K562 (cell line): ENCODE measurements at regions not wholly inside any gene's neighbourhood (a gene's known extent, or its start where the extent isn't known, plus 50 kb on each side); places are given as distances from the start of the nearest gene placed in this dataset.
A peak's percentile ranks its signal among the peaks of the same experiment; 100 is the strongest.

Source experiments
- ATAC-seq: fragments of 200-7000 bp; cut with Tn5 transposase; 3 replicates; pipeline ENCODE4 v1.9.1; 2020; ENCODE audit warnings: moderate library complexity
- BruUV-seq: library from RNA; stranded (reverse); fragments of 400-500 nt; replicated peaks from 2 replicates; lab custom pipeline; 2021; lab: Mats Ljungman, UMichigan
- CTCF ChIA-PET: fragments of 300-600 bp; formaldehyde crosslinking; extraction: SDS; loops from one replicate; lab custom pipeline; 2021; ENCODE audit warnings: low intra/inter-chr PET ratio; lab: Yijun Ruan, JAX
- POLR2A ChIA-PET: fragments of 300-600, 350-650 bp; sonication (Branson Sonifier 250); formaldehyde crosslinking; extraction: SDS; loops from one replicate; lab custom pipeline; 2021; ENCODE audit warnings: antibody characterized with exemption, inconsistent platforms; lab: Yijun Ruan, JAX
- DNase-seq, 4 experiments: peaks; one replicate each; pipeline versions ENCODE4 v3.0.0 to v3.0.0-alpha.2; 2011 to 2018; ENCODE audit warnings: low spot score in 3 of 4, mixed read lengths in 3 of 4; ENCODE audit errors: extremely low read depth in 1 of 4
- FAIRE-seq: peaks from 2 replicates; lab custom pipeline; 2011; peaks lifted over from hg19 to GRCh38; lab: Jason Lieb, UNC
- H2AFZ ChIP-seq: 2 replicates; pipeline ENCODE4 v1.6.0; 2011; ENCODE audit warnings: low read depth, low read length, control low read depth, inconsistent platforms
- H3K27ac ChIP-seq: fragments of 200-600 bp; 3 replicates; pipeline ENCODE4 v1.8.0; 2011; ENCODE audit warnings: low read depth, mild to moderate bottlenecking, control low read depth, inconsistent platforms, low read length, moderate library complexity, mixed read lengths; ENCODE audit errors: extremely low read depth
- H3K27me3 ChIP-seq, 2 experiments: fragments of 300-600 bp in 1 of 2; 2 replicates in 1 of 2; 3 replicates in 1 of 2; pipeline versions ENCODE4 v1.6.0 to v1.8.0; 2011; ENCODE audit warnings: inconsistent platforms in 2 of 2, low read length in 2 of 2, mild to moderate bottlenecking in 1 of 2, mixed read lengths in 1 of 2, moderate library complexity in 1 of 2; ENCODE audit not compliant: control insufficient read depth in 2 of 2, insufficient read depth in 2 of 2
- H3K36me3 ChIP-seq: fragments of 300-600 bp; 3 replicates; pipeline ENCODE4 v1.8.0; 2011; ENCODE audit warnings: mild to moderate bottlenecking, low read length, inconsistent platforms; ENCODE audit not compliant: control insufficient read depth, insufficient read depth
- H3K4me1 ChIP-seq, 2 experiments: fragments of 200-600 bp in 1 of 2; replicated peaks in 1 of 2; 2 replicates in 1 of 2; 3 replicates in 1 of 2; pipeline versions ENCODE4 v1.5.1 to v1.8.0; 2011; ENCODE audit warnings: inconsistent platforms in 2 of 2, low read length in 2 of 2, mild to moderate bottlenecking in 1 of 2, mixed read lengths in 1 of 2, moderate library complexity in 1 of 2; ENCODE audit not compliant: control insufficient read depth in 2 of 2, insufficient read depth in 2 of 2
- H3K4me2 ChIP-seq: 2 replicates; pipeline ENCODE4 v1.6.1; 2011; ENCODE audit warnings: low read length, control low read depth, inconsistent platforms, mixed read lengths; ENCODE audit not compliant: insufficient read depth
- H3K4me3 ChIP-seq: fragments of 200-600 bp; sonication (generic), shearing (Covaris generic); 2 replicates; pipeline ENCODE4 v1.5.1; 2016; ENCODE audit warnings: control low read depth, inconsistent platforms
- H3K79me2 ChIP-seq: fragments of 200-600 bp; 3 replicates; pipeline ENCODE4 v1.8.0; 2011; ENCODE audit warnings: low read length, inconsistent platforms; ENCODE audit not compliant: control insufficient read depth, insufficient read depth
- H3K9ac ChIP-seq, 2 experiments: 2 replicates each; pipeline versions ENCODE4 v1.6.0 to v1.6.1; 2011; ENCODE audit warnings: low read depth in 2 of 2, low read length in 2 of 2, control low read depth in 1 of 2, inconsistent platforms in 1 of 2, mild to moderate bottlenecking in 1 of 2, mixed read lengths in 1 of 2; ENCODE audit not compliant: insufficient read depth in 1 of 2
- H3K9me1 ChIP-seq: one replicate; pipeline ENCODE4 v1.6.0; 2011; ENCODE audit warnings: inconsistent platforms, mild to moderate bottlenecking, low read length, moderate library complexity; ENCODE audit not compliant: control insufficient read depth, insufficient read depth
- H3K9me3 ChIP-seq: replicated peaks from 2 replicates; pipeline ENCODE4 v1.5.1; 2011; ENCODE audit warnings: low read depth, low read length, inconsistent platforms; ENCODE audit not compliant: control insufficient read depth, insufficient read depth
- H4K20me1 ChIP-seq: replicated peaks from 2 replicates; pipeline ENCODE4 v1.6.1; 2011; ENCODE audit warnings: low read length, inconsistent platforms, mixed read lengths; ENCODE audit not compliant: control insufficient read depth, insufficient read depth
- CREB1 ChIP-seq, 2 experiments: sonication (generic) in 1 of 2; formaldehyde crosslinking in 1 of 2; IDR thresholded peaks; 2 replicates each; pipeline versions ENCODE4 v1.6.1 to v1.8.0; 2012 to 2022; ENCODE audit warnings: inconsistent platforms in 1 of 2, mild to moderate bottlenecking in 1 of 2, missing genetic modification reagents in 1 of 2, moderate library complexity in 1 of 2
- MCM7 ChIP-seq, 2 experiments: fragments of 450-650 bp; IDR thresholded peaks; 2 replicates each; pipeline ENCODE4 v1.6.1; 2016 to 2018
- SNRNP70 ChIP-seq: fragments of 200-400 bp; formaldehyde crosslinking; optimal IDR thresholded peaks from 2 replicates; pipeline ENCODE3; 2017; ENCODE audit warnings: low read depth, low read length
- TAF9B ChIP-seq: fragments of 450-650 bp; IDR thresholded peaks from 2 replicates; pipeline ENCODE4 v1.6.1; 2018; ENCODE audit warnings: mild to moderate bottlenecking; ENCODE audit not compliant: partially characterized antibody
- ZNF134 ChIP-seq: fragments of 250-450 bp; sonication (Bioruptor Pico); conservative IDR thresholded peaks from 2 replicates; pipeline ENCODE4 v1.4.0; 2020
- ZNF324 ChIP-seq: fragments of 250-450 bp; sonication (Bioruptor Pico); IDR thresholded peaks from 2 replicates; pipeline ENCODE4 v1.4.0; 2020; ENCODE audit warnings: mild to moderate bottlenecking
- whole genome bisulfite sequencing: fragments of 100-300 bp; shearing (Covaris generic); methylation state at CpG from one replicate; pipeline ENCODE4 v1.1.6; 2016; ENCODE audit warnings: low coverage, mixed read lengths; ENCODE audit not compliant: insufficient coverage; ENCODE audit errors: missing lambda C conversion rate; 5-methylcytosine and 5-hydroxymethylcytosine counted together
- in situ Hi-C: fragments of 300-500 bp; cut with MboI; formaldehyde crosslinking; loops from 4 replicates; pipeline ENCODE4 v1.15.0; 2018; ENCODE audit warnings: inconsistent platforms, mixed read lengths
- intact Hi-C: fragments of 100-400 bp; cut with micrococcal nuclease; formaldehyde crosslinking; loops from 2 replicates; pipeline ENCODE4 v1.14.2; 2022
- TF ChIP-seq, protein P1 (sequence below): fragments of 450-650 bp; IDR thresholded peaks from 2 replicates; pipeline ENCODE4 v1.6.1; 2016; ENCODE audit warnings: low read depth
- TF ChIP-seq, protein P2 (sequence below): fragments of 450-650 bp; IDR thresholded peaks from 2 replicates; pipeline ENCODE4 v1.6.1; 2016; ENCODE audit warnings: missing biosample characterization, missing genetic modification characterization
- TF ChIP-seq, protein P3 (sequence below): fragments of 450-650 bp; formaldehyde crosslinking; conservative IDR thresholded peaks from 2 replicates; pipeline ENCODE4 v1.4.0; 2022; ENCODE audit warnings: mild to moderate bottlenecking, missing genetic modification characterization
- TF ChIP-seq, protein P4 (sequence below): sonication (generic); IDR thresholded peaks from 2 replicates; pipeline ENCODE4 v1.6.1; 2016

DNA sequence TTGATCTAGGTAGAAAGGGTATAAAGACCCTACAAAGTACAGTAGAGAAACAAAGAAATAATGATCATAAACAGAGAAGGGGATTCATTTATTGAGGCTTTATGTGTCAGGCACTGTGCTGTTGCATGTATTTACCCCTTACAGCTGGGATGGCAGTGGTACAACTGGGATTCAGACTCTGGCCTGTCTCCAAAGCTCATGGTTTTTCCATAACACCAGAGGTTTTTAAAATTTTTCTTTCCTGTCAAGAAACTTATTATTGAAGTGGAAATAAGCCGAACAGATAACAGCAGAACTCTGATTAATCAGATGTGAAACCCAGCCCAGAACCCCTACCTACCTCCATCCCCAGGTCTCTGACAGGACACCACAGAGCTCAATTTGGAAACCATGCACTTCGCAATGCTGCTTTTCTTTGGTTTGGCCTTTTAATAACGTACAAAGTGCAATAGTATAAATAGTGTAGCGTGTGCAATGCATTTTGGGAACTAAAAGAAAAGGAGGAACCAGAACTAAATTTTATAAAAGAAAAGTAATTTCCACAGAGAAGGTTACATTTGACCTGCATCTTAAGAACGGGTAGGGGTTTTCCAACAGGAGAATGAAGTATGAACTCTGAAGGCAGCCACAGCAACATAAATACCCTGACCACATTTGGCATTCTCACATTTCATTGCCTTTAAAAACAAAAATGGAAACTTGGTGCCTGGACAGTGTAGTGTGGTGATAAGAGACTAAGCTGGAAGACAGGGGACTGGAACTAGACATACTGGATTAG, 92.0 kb upstream of the S1PR1 start:
- H3K36me3 ChIP-seq, result no peaks in the 10 kb centered on the region
- no peak for ATAC-seq

More for the DNA sequence above, 92.0 kb upstream of the S1PR1 start:
- 0 out of 2 replicates have a peak overlapping the region, but pooled peaks have one; percentile 20 for H2AFZ ChIP-seq
- H3K79me2 ChIP-seq, result no peaks in the 10 kb centered on the region
- CTCF ChIA-PET, result no interaction called here
- POLR2A ChIA-PET, result interaction anchor here (0.6 to 1.4 kb wide), 2 partner anchors 8 to 117 kb away, joined by 3 to 5 read pairs; no protein-coding TSS in a partner anchor
- in situ Hi-C loops, result no loop called here
- H3K9ac ChIP-seq, result no peak overlapping the region
- no TSS peak for BruUV-seq
- TF ChIP-seq MCM7 (IDR thresholded peaks at IDR 0.05) (no peak), CREB1 (IDR thresholded peaks at IDR 0.05) (no peak), CREB1 (CRISPR knock-in tag; IDR thresholded peaks at IDR 0.05) (no peak), TAF9B (no peak), ZNF134 (CRISPR knock-in tag) (no peak), SNRNP70 (no peak), ZNF324 (CRISPR knock-in tag) (no peak)
- TF ChIP-seq, protein P1, sequence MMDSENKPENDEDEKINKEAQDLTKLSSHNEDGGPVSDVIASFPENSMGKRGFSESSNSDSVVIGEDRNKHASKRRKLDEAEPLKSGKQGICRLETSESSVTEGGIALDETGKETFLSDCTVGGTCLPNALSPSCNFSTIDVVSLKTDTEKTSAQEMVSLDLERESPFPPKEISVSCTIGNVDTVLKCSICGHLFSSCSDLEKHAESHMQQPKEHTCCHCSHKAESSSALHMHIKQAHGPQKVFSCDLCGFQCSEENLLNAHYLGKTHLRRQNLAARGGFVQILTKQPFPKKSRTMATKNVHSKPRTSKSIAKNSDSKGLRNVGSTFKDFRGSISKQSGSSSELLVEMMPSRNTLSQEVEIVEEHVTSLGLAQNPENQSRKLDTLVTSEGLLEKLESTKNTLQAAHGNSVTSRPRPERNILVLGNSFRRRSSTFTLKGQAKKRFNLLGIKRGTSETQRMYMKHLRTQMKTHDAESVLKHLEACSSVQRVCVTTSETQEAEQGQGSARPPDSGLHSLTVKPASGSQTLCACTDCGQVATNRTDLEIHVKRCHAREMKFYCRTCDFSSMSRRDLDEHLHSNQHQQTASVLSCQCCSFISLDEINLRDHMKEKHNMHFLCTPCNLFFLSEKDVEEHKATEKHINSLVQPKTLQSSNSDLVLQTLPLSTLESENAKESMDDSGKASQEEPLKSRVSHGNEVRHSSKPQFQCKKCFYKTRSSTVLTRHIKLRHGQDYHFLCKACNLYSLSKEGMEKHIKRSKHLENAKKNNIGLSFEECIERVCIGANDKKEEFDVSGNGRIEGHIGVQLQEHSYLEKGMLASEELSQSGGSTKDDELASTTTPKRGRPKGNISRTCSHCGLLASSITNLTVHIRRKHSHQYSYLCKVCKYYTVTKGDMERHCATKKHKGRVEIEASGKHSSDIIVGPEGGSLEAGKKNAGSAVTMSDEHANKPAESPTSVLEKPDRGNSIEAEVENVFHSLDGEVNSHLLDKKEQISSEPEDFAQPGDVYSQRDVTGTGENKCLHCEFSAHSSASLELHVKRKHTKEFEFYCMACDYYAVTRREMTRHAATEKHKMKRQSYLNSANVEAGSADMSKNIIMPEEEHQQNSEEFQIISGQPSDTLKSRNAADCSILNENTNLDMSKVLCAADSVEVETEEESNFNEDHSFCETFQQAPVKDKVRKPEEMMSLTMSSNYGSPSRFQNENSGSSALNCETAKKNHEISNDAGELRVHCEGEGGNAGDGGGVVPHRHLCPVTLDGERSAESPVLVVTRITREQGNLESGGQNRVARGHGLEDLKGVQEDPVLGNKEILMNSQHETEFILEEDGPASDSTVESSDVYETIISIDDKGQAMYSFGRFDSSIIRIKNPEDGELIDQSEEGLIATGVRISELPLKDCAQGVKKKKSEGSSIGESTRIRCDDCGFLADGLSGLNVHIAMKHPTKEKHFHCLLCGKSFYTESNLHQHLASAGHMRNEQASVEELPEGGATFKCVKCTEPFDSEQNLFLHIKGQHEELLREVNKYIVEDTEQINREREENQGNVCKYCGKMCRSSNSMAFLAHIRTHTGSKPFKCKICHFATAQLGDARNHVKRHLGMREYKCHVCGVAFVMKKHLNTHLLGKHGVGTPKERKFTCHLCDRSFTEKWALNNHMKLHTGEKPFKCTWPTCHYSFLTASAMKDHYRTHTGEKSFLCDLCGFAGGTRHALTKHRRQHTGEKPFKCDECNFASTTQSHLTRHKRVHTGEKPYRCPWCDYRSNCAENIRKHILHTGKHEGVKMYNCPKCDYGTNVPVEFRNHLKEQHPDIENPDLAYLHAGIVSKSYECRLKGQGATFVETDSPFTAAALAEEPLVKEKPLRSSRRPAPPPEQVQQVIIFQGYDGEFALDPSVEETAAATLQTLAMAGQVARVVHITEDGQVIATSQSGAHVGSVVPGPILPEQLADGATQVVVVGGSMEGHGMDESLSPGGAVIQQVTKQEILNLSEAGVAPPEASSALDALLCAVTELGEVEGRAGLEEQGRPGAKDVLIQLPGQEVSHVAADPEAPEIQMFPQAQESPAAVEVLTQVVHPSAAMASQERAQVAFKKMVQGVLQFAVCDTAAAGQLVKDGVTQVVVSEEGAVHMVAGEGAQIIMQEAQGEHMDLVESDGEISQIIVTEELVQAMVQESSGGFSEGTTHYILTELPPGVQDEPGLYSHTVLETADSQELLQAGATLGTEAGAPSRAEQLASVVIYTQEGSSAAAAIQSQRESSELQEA, result no peak
- TF ChIP-seq, protein P2, sequence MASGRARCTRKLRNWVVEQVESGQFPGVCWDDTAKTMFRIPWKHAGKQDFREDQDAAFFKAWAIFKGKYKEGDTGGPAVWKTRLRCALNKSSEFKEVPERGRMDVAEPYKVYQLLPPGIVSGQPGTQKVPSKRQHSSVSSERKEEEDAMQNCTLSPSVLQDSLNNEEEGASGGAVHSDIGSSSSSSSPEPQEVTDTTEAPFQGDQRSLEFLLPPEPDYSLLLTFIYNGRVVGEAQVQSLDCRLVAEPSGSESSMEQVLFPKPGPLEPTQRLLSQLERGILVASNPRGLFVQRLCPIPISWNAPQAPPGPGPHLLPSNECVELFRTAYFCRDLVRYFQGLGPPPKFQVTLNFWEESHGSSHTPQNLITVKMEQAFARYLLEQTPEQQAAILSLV (tag), result no peak
- TF ChIP-seq, protein P3, sequence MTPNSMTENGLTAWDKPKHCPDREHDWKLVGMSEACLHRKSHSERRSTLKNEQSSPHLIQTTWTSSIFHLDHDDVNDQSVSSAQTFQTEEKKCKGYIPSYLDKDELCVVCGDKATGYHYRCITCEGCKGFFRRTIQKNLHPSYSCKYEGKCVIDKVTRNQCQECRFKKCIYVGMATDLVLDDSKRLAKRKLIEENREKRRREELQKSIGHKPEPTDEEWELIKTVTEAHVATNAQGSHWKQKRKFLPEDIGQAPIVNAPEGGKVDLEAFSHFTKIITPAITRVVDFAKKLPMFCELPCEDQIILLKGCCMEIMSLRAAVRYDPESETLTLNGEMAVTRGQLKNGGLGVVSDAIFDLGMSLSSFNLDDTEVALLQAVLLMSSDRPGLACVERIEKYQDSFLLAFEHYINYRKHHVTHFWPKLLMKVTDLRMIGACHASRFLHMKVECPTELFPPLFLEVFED (CRISPR knock-in tag), result no peak
- TF ChIP-seq, protein P4, sequence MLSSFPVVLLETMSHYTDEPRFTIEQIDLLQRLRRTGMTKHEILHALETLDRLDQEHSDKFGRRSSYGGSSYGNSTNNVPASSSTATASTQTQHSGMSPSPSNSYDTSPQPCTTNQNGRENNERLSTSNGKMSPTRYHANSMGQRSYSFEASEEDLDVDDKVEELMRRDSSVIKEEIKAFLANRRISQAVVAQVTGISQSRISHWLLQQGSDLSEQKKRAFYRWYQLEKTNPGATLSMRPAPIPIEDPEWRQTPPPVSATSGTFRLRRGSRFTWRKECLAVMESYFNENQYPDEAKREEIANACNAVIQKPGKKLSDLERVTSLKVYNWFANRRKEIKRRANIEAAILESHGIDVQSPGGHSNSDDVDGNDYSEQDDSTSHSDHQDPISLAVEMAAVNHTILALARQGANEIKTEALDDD, result no peak
- TF ChIP-seq, all 486 proteins: peak for 0
- H3K27me3 ChIP-seq, result no peaks in the 10 kb centered on the region
- peaks cover 0 to 3% of the 10 kb centered on the region in 2 experiments; a peak in 1 of 5 replicates for H3K4me1 ChIP-seq
- no peak overlapping the region for H3K27ac ChIP-seq
- intact Hi-C loops, result no loop called here
- 37% methylated on average over 5 of the region's 5 CpGs for WGBS
- FAIRE-seq (no peak), DNase-seq (no peak)
- no peak overlapping the region for H3K4me2 ChIP-seq
- H3K4me3 ChIP-seq, result no peak overlapping the region
- H3K9me3 ChIP-seq, result no peaks in the 10 kb centered on the region
- no peaks in the 10 kb centered on the region for H4K20me1 ChIP-seq
- no peaks in the 10 kb centered on the region for H3K9me1 ChIP-seq
